ENCODE measurements at regions not wholly inside any gene's neighbourhood (a gene's known extent, or its start where the extent isn't known, plus 50 kb on each side); places are given as distances from the start of the nearest gene placed in this dataset.

DNA sequence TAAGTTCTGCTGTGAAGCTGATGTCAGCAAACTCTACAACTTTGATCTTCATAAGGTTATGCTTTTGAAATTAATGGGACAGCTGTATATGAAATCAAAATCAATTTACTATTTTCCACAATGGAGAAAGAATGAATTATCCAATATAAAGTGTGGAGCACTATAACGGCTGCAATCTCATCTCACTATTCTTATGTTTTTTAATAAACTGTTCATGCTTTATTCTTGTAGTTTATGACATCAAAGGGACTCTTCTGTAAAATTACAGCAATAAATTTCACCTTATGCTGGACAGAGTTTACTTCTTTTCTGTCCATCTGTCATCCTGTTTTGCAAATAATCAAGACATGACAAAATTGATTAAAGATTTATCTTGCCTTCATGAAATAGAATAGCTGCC lies 192.5 kb downstream of the TECRL start:
- CTCF ChIA-PET, result no interaction called here
- POLR2A ChIA-PET, result no interaction called here
- no peak for DNase-seq
- Mint-ChIP-seq H3K27me3 (no peaks in the 10 kb centered on the region), H3K4me1 (no peaks in the 10 kb centered on the region), H3K27ac (no peak overlapping the region), H3K4me3 (no peak overlapping the region), H3K36me3 (ENCODE audit: low read depth) (no peaks in the 10 kb centered on the region), H3K9me3 (ENCODE audit: low read depth) (peaks cover 11% of the 10 kb centered on the region)
- ATAC-seq, result no peak
- intact Hi-C loops (cut with DNase I, micrococcal nuclease), result no loop called here

DNA sequence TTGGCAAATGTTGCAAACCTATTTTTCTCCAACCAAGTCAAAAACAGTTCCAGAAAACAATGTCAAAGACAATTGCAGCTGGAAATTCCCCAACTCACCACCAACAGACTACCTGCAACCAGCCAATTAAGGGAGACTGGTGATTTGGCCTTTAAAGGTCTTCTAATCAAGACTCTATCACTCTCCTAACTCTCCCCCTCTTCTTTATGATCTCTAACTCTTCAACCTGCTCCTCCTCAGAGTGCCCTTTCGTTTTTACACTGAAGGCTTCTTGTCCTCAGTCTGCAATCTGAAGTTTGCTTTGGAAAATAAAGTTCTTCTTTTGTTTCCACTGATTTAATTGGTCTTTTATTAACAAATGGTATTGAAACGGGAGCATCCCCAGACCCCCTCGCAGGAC lies 203.9 kb downstream of the TECRL start:
- Mint-ChIP-seq H3K27me3 (no peaks in the 10 kb centered on the region), H3K4me1 (no peaks in the 10 kb centered on the region), H3K4me3 (no peak overlapping the region), H3K27ac (no peak overlapping the region), H3K9me3 (ENCODE audit: low read depth) (peaks cover 10% of the 10 kb centered on the region), H3K36me3 (ENCODE audit: low read depth) (no peaks in the 10 kb centered on the region)
- intact Hi-C loops (cut with DNase I, micrococcal nuclease), result no loop called here
- no peak for DNase-seq
- POLR2A ChIA-PET, result no interaction called here
- ATAC-seq, result no peak
- CTCF ChIA-PET, result no interaction called here

GRCh38 chr4:64200001-64200555 lies 209.2 kb downstream of the TECRL start:
- ChIA-PET POLR2A (no interaction called here), CTCF (no interaction called here)
- H3K36me3 Mint-ChIP-seq (ENCODE audit: low read depth), result no peaks in the 10 kb centered on the region
- H3K27ac Mint-ChIP-seq, result no peak overlapping the region
- no peaks in the 10 kb centered on the region for H3K4me1 Mint-ChIP-seq
- peaks cover 8% of the 10 kb centered on the region for H3K9me3 Mint-ChIP-seq (ENCODE audit: low read depth)
- H3K4me3 Mint-ChIP-seq, result no peak overlapping the region
- DNase-seq (no peak), ATAC-seq (no peak)
- no peaks in the 10 kb centered on the region for H3K27me3 Mint-ChIP-seq
- intact Hi-C loops (cut with DNase I, micrococcal nuclease), result no loop called here

- ATAC-seq, result no peak
- Mint-ChIP-seq H3K9me3 (ENCODE audit: low read depth) (peaks cover 5% of the 10 kb centered on the region), H3K27ac (no peak overlapping the region), H3K4me1 (no peaks in the 10 kb centered on the region), H3K4me3 (no peak overlapping the region), H3K27me3 (no peaks in the 10 kb centered on the region), H3K36me3 (ENCODE audit: low read depth) (no peaks in the 10 kb centered on the region)
- POLR2A ChIA-PET, result no interaction called here
- intact Hi-C loops (cut with DNase I, micrococcal nuclease), result no loop called here
- CTCF ChIA-PET, result no interaction called here
- no peak for DNase-seq
Measured at GRCh38 chr4:64195582-64195981, 213.7 kb downstream of the TECRL start.

DNA sequence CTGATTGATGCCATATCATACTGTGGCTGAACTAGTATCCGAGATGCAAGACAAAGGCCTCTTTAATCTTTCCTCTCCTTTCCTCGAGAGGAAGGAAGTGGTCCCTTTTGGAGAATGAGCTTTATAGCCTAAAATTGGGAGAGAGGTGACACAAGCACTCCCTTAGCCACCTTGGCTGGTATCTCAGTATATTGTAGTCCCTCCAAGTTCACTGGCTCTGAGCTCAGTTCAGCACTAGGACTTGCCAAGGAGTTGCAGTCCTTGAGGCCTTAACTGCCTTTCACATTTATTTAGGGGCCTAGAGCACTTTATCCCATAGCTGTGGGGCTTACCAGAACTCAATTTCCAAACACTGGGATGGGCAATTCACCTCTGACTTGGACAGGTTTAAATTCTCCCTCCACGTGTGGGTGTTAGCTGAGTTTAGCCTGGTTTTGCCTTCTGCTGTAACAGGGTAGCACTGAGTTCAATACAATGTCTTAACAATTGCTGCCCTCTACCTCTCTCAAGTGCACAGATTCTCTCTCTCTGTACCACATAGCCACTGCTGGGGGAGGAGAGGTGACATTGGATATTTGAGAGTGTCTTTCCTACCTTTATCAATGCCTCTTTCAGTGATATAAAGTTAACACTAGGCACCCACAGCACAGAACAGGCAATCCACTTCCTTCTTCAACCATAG lies 216.4 kb downstream of the TECRL start:
- no peak for ATAC-seq
- DNase-seq, result no peak
- Mint-ChIP-seq H3K27ac (no peak overlapping the region), H3K4me1 (no peaks in the 10 kb centered on the region), H3K36me3 (ENCODE audit: low read depth) (no peaks in the 10 kb centered on the region), H3K4me3 (no peak overlapping the region), H3K27me3 (no peaks in the 10 kb centered on the region), H3K9me3 (ENCODE audit: low read depth) (peaks cover 5% of the 10 kb centered on the region)
- ChIA-PET CTCF (no interaction called here), POLR2A (no interaction called here)
- intact Hi-C loops (cut with DNase I, micrococcal nuclease), result no loop called here

DNA sequence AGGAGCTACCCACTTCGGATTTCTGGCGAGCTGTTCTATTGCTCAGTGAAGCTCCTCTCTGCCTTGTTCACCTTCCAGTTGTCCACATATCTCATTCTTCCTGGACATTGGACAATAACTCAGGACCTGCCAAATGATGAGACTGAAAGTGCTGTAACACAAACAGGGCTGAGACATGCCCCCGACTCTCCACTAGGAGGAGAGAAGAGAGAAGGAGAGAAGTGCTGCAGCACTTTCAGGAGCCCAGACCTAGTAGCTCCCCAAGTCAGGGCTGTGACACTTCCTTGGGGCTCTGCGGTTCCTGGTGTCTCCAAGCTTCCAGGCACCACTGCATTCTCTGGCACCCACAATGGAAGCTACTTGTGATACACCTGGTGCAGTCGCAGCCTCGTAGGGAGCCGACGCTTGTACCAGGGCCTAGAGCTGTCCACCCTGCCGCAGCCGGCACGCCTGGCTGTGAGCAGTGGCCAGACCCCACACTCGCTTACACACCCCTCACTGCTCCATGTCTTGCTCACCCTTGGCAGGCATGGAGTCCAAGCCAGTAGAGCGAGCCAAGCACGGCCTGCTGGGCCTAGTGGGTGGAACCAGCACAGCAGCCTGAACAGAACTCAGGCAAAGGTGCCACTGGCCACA lies 234.9 kb downstream of the TECRL start:
- Mint-ChIP-seq H3K9me3 (ENCODE audit: low read depth) (no peaks in the 10 kb centered on the region), H3K27ac (no peak overlapping the region), H3K27me3 (no peaks in the 10 kb centered on the region), H3K4me3 (no peak overlapping the region), H3K36me3 (ENCODE audit: low read depth) (no peaks in the 10 kb centered on the region), H3K4me1 (no peaks in the 10 kb centered on the region)
- ATAC-seq (no peak), DNase-seq (no peak)
- POLR2A ChIA-PET, result no interaction called here
- intact Hi-C loops (cut with DNase I, micrococcal nuclease), result no loop called here
- CTCF ChIA-PET, result no interaction called here

GRCh38 chr4:64166365-64166764 lies 242.9 kb downstream of the TECRL start:
- Mint-ChIP-seq H3K4me1 (no peaks in the 10 kb centered on the region), H3K4me3 (no peak overlapping the region), H3K9me3 (ENCODE audit: low read depth) (no peaks in the 10 kb centered on the region), H3K36me3 (ENCODE audit: low read depth) (no peaks in the 10 kb centered on the region), H3K27ac (no peak overlapping the region), H3K27me3 (no peaks in the 10 kb centered on the region)
- CTCF ChIA-PET, result no interaction called here
- intact Hi-C loops (cut with DNase I, micrococcal nuclease), result no loop called here
- POLR2A ChIA-PET, result no interaction called here
- ATAC-seq (no peak), DNase-seq (no peak)

DNA sequence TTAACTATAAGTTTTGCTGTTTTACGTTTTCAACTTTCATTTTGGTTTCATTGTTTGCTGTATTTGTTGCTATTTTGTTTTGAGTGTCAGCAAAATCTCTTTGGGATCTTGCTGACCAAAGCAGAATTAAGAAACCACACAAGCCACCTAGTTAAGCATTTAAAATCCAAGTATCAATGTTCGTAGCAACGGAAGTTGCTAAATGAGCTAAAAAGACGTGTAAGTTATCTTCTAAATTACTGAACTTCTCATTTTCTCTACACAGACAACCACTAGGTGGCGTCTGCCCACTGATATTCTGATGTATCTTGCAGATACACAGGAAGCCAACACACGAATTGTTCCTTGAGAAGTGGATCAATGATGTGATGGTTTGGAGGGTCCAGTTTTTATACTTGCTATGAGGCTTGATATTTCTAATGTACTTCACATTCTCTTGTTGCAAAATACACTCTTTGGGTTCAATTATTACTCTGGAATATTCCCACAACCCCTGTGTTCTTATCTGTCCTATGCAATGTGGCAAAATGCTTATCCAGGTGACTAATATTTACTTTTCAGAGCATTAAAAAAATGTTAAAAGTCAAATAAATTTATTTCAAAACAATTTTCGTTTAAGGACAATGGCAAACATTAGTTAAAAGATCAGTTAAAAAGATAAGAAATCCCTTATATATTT lies 250.5 kb downstream of the TECRL start:
- DNase-seq (peak; percentile 74), ATAC-seq (no peak)
- H3K4me1 Mint-ChIP-seq, result no peaks in the 10 kb centered on the region
- CTCF ChIA-PET, result interaction anchor here (1.0 kb wide), 2 partner anchors 9 to 380 kb away, joined by 3 to 11 read pairs; no protein-coding TSS in a partner anchor
- H3K27ac Mint-ChIP-seq, result no peak overlapping the region
- POLR2A ChIA-PET, result no interaction called here
- H3K27me3 Mint-ChIP-seq, result no peaks in the 10 kb centered on the region
- intact Hi-C loops (cut with DNase I, micrococcal nuclease), result loop anchor here (1.0 kb wide), 2 partner anchors 381 to 427 kb away; no protein-coding TSS in a partner anchor
- no peak overlapping the region for H3K4me3 Mint-ChIP-seq
- H3K9me3 Mint-ChIP-seq (ENCODE audit: low read depth), result no peaks in the 10 kb centered on the region
- H3K36me3 Mint-ChIP-seq (ENCODE audit: low read depth), result no peaks in the 10 kb centered on the region

GRCh38 chr4:64157397-64157796 lies 251.9 kb downstream of the TECRL start:
- Mint-ChIP-seq H3K9me3 (ENCODE audit: low read depth) (no peaks in the 10 kb centered on the region), H3K27me3 (no peaks in the 10 kb centered on the region), H3K4me1 (no peaks in the 10 kb centered on the region), H3K36me3 (ENCODE audit: low read depth) (no peaks in the 10 kb centered on the region), H3K4me3 (no peak overlapping the region), H3K27ac (no peak overlapping the region)
- intact Hi-C loops (cut with DNase I, micrococcal nuclease), result no loop called here
- ATAC-seq (no peak), DNase-seq (no peak)
- CTCF ChIA-PET, result interaction anchor here (0.9 kb wide), 1 partner anchor 382 kb away, joined by 5 read pairs; no protein-coding TSS in a partner anchor
- POLR2A ChIA-PET, result no interaction called here

GRCh38 chr4:64156253-64156652 lies 253.0 kb downstream of the TECRL start:
- Mint-ChIP-seq H3K4me1 (no peaks in the 10 kb centered on the region), H3K27ac (no peak overlapping the region), H3K36me3 (ENCODE audit: low read depth) (no peaks in the 10 kb centered on the region), H3K4me3 (no peak overlapping the region), H3K9me3 (ENCODE audit: low read depth) (no peaks in the 10 kb centered on the region), H3K27me3 (no peaks in the 10 kb centered on the region)
- intact Hi-C loops (cut with DNase I, micrococcal nuclease), result no loop called here
- no peak for ATAC-seq
- ChIA-PET CTCF (no interaction called here), POLR2A (no interaction called here)
- DNase-seq, result no peak

GRCh38 chr4:64146030-64146429 lies 263.2 kb downstream of the TECRL start:
- ChIA-PET CTCF (interaction anchor here (0.7 kb wide), 1 partner anchor 27 kb away, joined by 3 read pairs; no protein-coding TSS in a partner anchor), POLR2A (no interaction called here)
- Mint-ChIP-seq H3K4me3 (no peak overlapping the region), H3K36me3 (ENCODE audit: low read depth) (no peaks in the 10 kb centered on the region), H3K27me3 (no peaks in the 10 kb centered on the region), H3K27ac (no peak overlapping the region), H3K4me1 (no peaks in the 10 kb centered on the region), H3K9me3 (ENCODE audit: low read depth) (peaks cover 22% of the 10 kb centered on the region)
- intact Hi-C loops (cut with DNase I, micrococcal nuclease), result no loop called here
- ATAC-seq (no peak), DNase-seq (no peak)

DNA sequence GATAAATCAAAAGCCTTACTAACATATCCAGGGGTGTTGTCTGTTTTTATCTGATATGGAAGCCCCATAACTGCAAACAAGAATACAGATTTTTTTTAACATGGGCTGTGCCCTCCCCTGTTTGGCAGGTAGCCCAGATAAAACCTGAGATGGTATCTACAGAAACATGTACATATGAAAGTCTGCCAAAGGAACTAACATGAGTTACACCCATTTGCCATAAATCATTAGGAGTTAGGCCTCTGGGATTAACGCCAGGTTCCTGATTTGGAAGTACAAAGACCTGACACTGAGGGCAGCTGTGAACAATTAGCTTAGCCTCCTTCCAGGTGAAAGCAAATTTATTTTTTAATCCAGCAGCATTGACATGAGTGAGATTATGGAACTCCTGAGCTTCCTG lies 264.3 kb downstream of the TECRL start:
- Mint-ChIP-seq H3K4me3 (no peak overlapping the region), H3K9me3 (ENCODE audit: low read depth) (peaks cover 22% of the 10 kb centered on the region), H3K36me3 (ENCODE audit: low read depth) (no peaks in the 10 kb centered on the region), H3K27me3 (no peaks in the 10 kb centered on the region), H3K4me1 (no peaks in the 10 kb centered on the region), H3K27ac (no peak overlapping the region)
- ATAC-seq (no peak), DNase-seq (no peak)
- POLR2A ChIA-PET, result no interaction called here
- CTCF ChIA-PET, result no interaction called here
- intact Hi-C loops (cut with DNase I, micrococcal nuclease), result no loop called here

Data from activated CD4-positive, alpha-beta T cell treated with anti-CD3 and anti-CD28 coated beads for 36 hours (primary cell).